Heart left ventricle (tissue), 13 donors: ENCODE measurements at regions not wholly inside any gene's neighbourhood (a gene's known extent, or its start where the extent isn't known, plus 50 kb on each side); places are given as distances from the start of the nearest gene placed in this dataset.

Source experiments
- CTCF ChIP-seq, 12 donors: fragments of 200-600 bp; sonication (generic) in 4 of 12; IDR thresholded peaks; one replicate each; pipeline versions ENCODE4 v1.5.0 to v1.8.0; 2018 to 2022; ENCODE audit warnings: antibody characterized with exemption in 12 of 12, mild to moderate bottlenecking in 5 of 12
- POLR2A ChIP-seq, 2 donors: fragments of 450-650 bp; IDR thresholded peaks; one replicate each; pipeline ENCODE4 v1.6.1; 2017; ENCODE audit warnings: antibody characterized with exemption in 2 of 2, mild to moderate bottlenecking in 2 of 2, moderate library complexity in 2 of 2
- donor health status: ischemic (EF 13 %, LVEDD 7.1; RV severe dilation, severe dysfunction).
- donor health status: DM: no; HTN: yes; CAD: no.
- donor health status: DM: no; HTN: no; CAD: no.
- donor health status: ischemic (EF 25% LVEDD 6.9; RV normal size, moderate dysfunction).
- donor health status: ischemic (EF 25% LVEDD 5.7; RV mildly dilated, moderate dysfunction).
- donor health status: ischemic (EF 35%, LVEDD 5.7; RV mildly dilated, moderate dysfunction).
- donor health status: nonischemic (EF 11% LVEDD 7.7; RV severe dilation, severe dysfunction).
- donor health status: DM: yes; HTN: yes; CAD: no.
- donor health status: PGD.
- donor health status: ischemic (EF 29% LVEDD 5.4; RV normal size, mild dysfunction).
- donor health status: nonischemic (EF 23%, LVEDD 6.1; RV moderate dilation, normal function).

- no peak for TF ChIP-seq CTCF (IDR thresholded peaks at IDR 0.05)
- TF ChIP-seq POLR2A (IDR thresholded peaks at IDR 0.05): no peak
Observed at GRCh38 chr2:5942204-5942603, 250.0 kb downstream of the SOX11 start.
